ENCODE measurements at regions not wholly inside any gene's neighbourhood (a gene's known extent, or its start where the extent isn't known, plus 50 kb on each side); places are given as distances from the start of the nearest gene placed in this dataset.

GRCh38 chr6:168964138-168964835, 289.4 kb downstream of the THBS2 start:
- peak; percentile 79 for DNase-seq

GRCh38 chr6:168962886-168963285, 290.8 kb downstream of the THBS2 start:
- DNase-seq, result peak; percentile 31

- DNase-seq, result no peak
These were observed 292.4 kb downstream of the THBS2 start for GRCh38 chr6:168961264-168961656.

GRCh38 chr6:168960551-168961263, 292.9 kb downstream of the THBS2 start:
- DNase-seq, result no peak

GRCh38 chr6:168959696-168960095, 293.9 kb downstream of the THBS2 start:
- DNase-seq, result no peak

GRCh38 chr6:168956884-168957730, 296.5 kb downstream of the THBS2 start:
- DNase-seq, result peak; percentile 88

- peak; percentile 50 for DNase-seq
These were observed 297.4 kb downstream of the THBS2 start for GRCh38 chr6:168956141-168956838.

GRCh38 chr6:168953461-168953860, 300.2 kb downstream of the THBS2 start:
- DNase-seq, result no peak

- no peak for DNase-seq
These were observed 302.4 kb downstream of the THBS2 start for GRCh38 chr6:168951217-168951616.

GRCh38 chr6:168950858-168951214, 302.8 kb downstream of the THBS2 start:
- no peak for DNase-seq

GRCh38 chr6:168949981-168950857, 303.4 kb downstream of the THBS2 start:
- DNase-seq, result peak; percentile 57

GRCh38 chr6:168948990-168949531, 304.6 kb downstream of the THBS2 start:
- DNase-seq, result no peak

- no peak for DNase-seq
These were observed 305.6 kb downstream of the THBS2 start for GRCh38 chr6:168948002-168948401.

- no peak for DNase-seq
These were observed 310.3 kb downstream of the THBS2 start for GRCh38 chr6:168943231-168943905.

- no peak for DNase-seq
These were observed 311.0 kb downstream of the THBS2 start for GRCh38 chr6:168942646-168943045.

- DNase-seq, result no peak
These were observed 312.6 kb downstream of the THBS2 start for GRCh38 chr6:168941036-168941435.

- DNase-seq, result no peak
These were observed 313.9 kb downstream of the THBS2 start for GRCh38 chr6:168939796-168940195.

- DNase-seq, result no peak
These were observed 314.6 kb downstream of the THBS2 start for GRCh38 chr6:168939041-168939440.

GRCh38 chr6:168938546-168938945, 315.1 kb downstream of the THBS2 start:
- DNase-seq, result no peak

- DNase-seq, result peak; percentile 39
These were observed 316.6 kb downstream of the THBS2 start for GRCh38 chr6:168937054-168937453.

- DNase-seq, result no peak
These were observed 318.0 kb downstream of the THBS2 start for GRCh38 chr6:168935628-168936010.
